Glutamatergic neuron (in vitro differentiated cells): ENCODE measurements at regions not wholly inside any gene's neighbourhood (a gene's known extent, or its start where the extent isn't known, plus 50 kb on each side); places are given as distances from the start of the nearest gene placed in this dataset.
"Not testable (repeated sequence)": the region's sequence is repeated elsewhere in the genome, so short reads cannot be mapped to it uniquely, and the experiment has no call there.

Experiments
- DNase-seq: peaks from one replicate; pipeline ENCODE4 v3.0.0; 2022
- H3K27ac Mint-ChIP-seq: one replicate; pipeline ENCODE4 v1.8.0; 2020; ENCODE audit warnings: mild to moderate bottlenecking, mixed read lengths, inconsistent platforms; ENCODE audit not compliant: unreplicated experiment
- H3K27me3 Mint-ChIP-seq: one replicate; pipeline ENCODE4 v1.8.0; 2020; ENCODE audit warnings: mild to moderate bottlenecking, moderate library complexity, mixed read lengths, inconsistent platforms; ENCODE audit not compliant: unreplicated experiment
- H3K36me3 Mint-ChIP-seq: one replicate; pipeline ENCODE4 v1.8.0; 2020; ENCODE audit warnings: mild to moderate bottlenecking, mixed read lengths, inconsistent platforms; ENCODE audit not compliant: unreplicated experiment
- H3K4me1 Mint-ChIP-seq: one replicate; pipeline ENCODE4 v1.8.0; 2020; ENCODE audit warnings: mild to moderate bottlenecking, low read depth, mixed read lengths, inconsistent platforms; ENCODE audit not compliant: unreplicated experiment
- H3K4me3 Mint-ChIP-seq: one replicate; pipeline ENCODE4 v1.8.0; 2020; ENCODE audit warnings: mild to moderate bottlenecking, mixed read lengths, inconsistent platforms; ENCODE audit not compliant: unreplicated experiment
- H3K9me3 Mint-ChIP-seq: one replicate; pipeline ENCODE4 v1.8.0; 2020; ENCODE audit warnings: mild to moderate bottlenecking, moderate library complexity, mixed read lengths, inconsistent platforms; ENCODE audit not compliant: unreplicated experiment
- CTCF ChIP-seq: fragments of 200-600 bp; sonication (generic); IDR thresholded peaks from one replicate; pipeline ENCODE4 v1.5.0; 2021; ENCODE audit not compliant: partially characterized antibody, unreplicated experiment

GRCh38 chr15:35697549-35698299, 151.8 kb upstream of the DPH6 start:
- DNase-seq, result no peak
- no peaks in the 10 kb centered on the region for H3K9me3 Mint-ChIP-seq
- TF ChIP-seq CTCF, result no peak
- no peaks in the 10 kb centered on the region for H3K36me3 Mint-ChIP-seq
- H3K27ac Mint-ChIP-seq, result no peak overlapping the region
- H3K4me3 Mint-ChIP-seq, result no peak overlapping the region
- peaks cover 2% of the 10 kb centered on the region for H3K27me3 Mint-ChIP-seq
- no peaks in the 10 kb centered on the region for H3K4me1 Mint-ChIP-seq

- Mint-ChIP-seq H3K9me3 (no peaks in the 10 kb centered on the region), H3K4me1 (no peaks in the 10 kb centered on the region), H3K27ac (no peak overlapping the region), H3K4me3 (no peak overlapping the region), H3K36me3 (no peaks in the 10 kb centered on the region), H3K27me3 (peaks cover 2% of the 10 kb centered on the region)
- TF ChIP-seq CTCF, result no peak
- DNase-seq, result no peak
Observed at GRCh38 chr15:35698331-35698730, 152.4 kb upstream of the DPH6 start.

- DNase-seq, result no peak
- Mint-ChIP-seq H3K4me3 (no peak overlapping the region), H3K9me3 (no peaks in the 10 kb centered on the region), H3K36me3 (no peaks in the 10 kb centered on the region), H3K4me1 (no peaks in the 10 kb centered on the region), H3K27me3 (peaks cover 2% of the 10 kb centered on the region), H3K27ac (no peak overlapping the region)
- TF ChIP-seq CTCF, result no peak
Observed at GRCh38 chr15:35698966-35699575, 153.1 kb upstream of the DPH6 start.

- H3K27ac Mint-ChIP-seq, H3K9me3 Mint-ChIP-seq, H3K27me3 Mint-ChIP-seq, DNase-seq, H3K4me1 Mint-ChIP-seq, H3K4me3 Mint-ChIP-seq, H3K36me3 Mint-ChIP-seq: not testable (repeated sequence)
Observed at GRCh38 chr15:35700091-35700593, 154.2 kb upstream of the DPH6 start.

- Mint-ChIP-seq H3K27me3 (no peaks in the 10 kb centered on the region), H3K9me3 (no peaks in the 10 kb centered on the region), H3K27ac (no peak overlapping the region), H3K4me1 (peaks cover 3% of the 10 kb centered on the region), H3K4me3 (no peak overlapping the region), H3K36me3 (no peaks in the 10 kb centered on the region)
- no peak for TF ChIP-seq CTCF
- no peak for DNase-seq
Observed at GRCh38 chr15:35701402-35702046, 155.6 kb upstream of the DPH6 start.
